ENCODE measurements at regions not wholly inside any gene's neighbourhood (a gene's known extent, or its start where the extent isn't known, plus 50 kb on each side); places are given as distances from the start of the nearest gene placed in this dataset.

DNA sequence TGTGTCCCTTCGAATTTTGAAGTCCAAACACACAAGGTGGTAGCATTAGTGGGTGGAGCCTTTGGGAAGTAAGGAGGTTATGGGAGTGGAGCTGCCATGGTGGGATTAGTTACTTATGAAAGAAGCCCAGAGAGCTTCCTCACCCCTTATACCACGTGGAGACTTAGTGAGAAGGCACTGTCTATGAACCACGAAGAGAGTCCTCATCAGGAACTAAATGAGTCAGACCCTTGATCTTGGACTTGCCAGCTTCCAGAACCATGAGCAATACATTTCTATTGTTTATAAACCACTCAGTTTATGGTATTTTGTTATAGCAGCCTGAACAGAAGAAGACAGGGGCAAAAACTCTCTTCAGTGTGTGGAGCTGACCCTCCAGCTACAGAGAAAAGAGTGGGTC, 259.3 kb upstream of the AJAP1 start:
- TF ChIP-seq YY1 (IDR thresholded peaks at IDR 0.05; ENCODE audit: insufficient read depth, insufficient read length) (no peak), SUZ12 (IDR thresholded peaks at IDR 0.05; ENCODE audit: extremely low read depth, insufficient read depth, insufficient read length) (no peak), ZNF274 (IDR thresholded peaks at IDR 0.05; ENCODE audit: low read depth, low read length) (no peak)

Measured in NT2/D1 (cell line).